ENCODE measurements at regions not wholly inside any gene's neighbourhood (a gene's known extent, or its start where the extent isn't known, plus 50 kb on each side); places are given as distances from the start of the nearest gene placed in this dataset.

DNA sequence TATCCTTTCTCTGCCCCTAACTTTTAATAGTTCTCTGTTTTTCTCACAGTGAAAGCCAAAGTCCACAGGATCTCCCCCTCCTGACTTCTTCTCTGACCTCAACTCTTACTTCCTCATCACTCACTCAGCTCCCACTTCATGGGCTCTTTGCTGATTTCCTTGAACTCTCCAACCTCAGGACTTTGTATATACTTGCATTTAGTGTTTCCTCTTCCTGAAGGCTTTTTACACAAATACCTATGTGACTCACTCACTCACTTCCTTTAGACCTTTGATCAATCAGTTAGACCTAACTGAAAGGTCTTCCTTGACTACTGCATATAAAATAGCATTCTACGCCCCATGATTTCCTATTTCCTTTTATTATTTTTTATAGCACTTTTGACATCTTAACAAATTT lies 233.1 kb upstream of the MEX3C start:
- H3K36me3 ChIP-seq (ENCODE audit: low read depth, low read length) = no peaks in the 10 kb centered on the region
- TF ChIP-seq EZH2 (IDR thresholded peaks at IDR 0.05; ENCODE audit: low read length, unreplicated experiment) = no peak
- TF ChIP-seq, protein P1, sequence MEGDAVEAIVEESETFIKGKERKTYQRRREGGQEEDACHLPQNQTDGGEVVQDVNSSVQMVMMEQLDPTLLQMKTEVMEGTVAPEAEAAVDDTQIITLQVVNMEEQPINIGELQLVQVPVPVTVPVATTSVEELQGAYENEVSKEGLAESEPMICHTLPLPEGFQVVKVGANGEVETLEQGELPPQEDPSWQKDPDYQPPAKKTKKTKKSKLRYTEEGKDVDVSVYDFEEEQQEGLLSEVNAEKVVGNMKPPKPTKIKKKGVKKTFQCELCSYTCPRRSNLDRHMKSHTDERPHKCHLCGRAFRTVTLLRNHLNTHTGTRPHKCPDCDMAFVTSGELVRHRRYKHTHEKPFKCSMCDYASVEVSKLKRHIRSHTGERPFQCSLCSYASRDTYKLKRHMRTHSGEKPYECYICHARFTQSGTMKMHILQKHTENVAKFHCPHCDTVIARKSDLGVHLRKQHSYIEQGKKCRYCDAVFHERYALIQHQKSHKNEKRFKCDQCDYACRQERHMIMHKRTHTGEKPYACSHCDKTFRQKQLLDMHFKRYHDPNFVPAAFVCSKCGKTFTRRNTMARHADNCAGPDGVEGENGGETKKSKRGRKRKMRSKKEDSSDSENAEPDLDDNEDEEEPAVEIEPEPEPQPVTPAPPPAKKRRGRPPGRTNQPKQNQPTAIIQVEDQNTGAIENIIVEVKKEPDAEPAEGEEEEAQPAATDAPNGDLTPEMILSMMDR (conservative IDR thresholded peaks at IDR 0.05; ENCODE audit: low read depth, low read length) = no peak
- TF ChIP-seq EZH2phosphoT487 (IDR thresholded peaks at IDR 0.05; ENCODE audit: borderline replicate concordance, low read length) = no peak
- DNase-seq = no peak
- ATAC-seq = no peak
- no peaks in the 10 kb centered on the region for H3F3A ChIP-seq (ENCODE audit: low read length, unreplicated experiment)
- ChIA-PET POLR2A (ENCODE audit: unreplicated experiment) (no interaction called here), CTCF (no interaction called here)
- no peak overlapping the region for H2AFZ ChIP-seq (ENCODE audit: low read length)
- no TSS peak for BruUV-seq (replicated peaks)
- intact Hi-C loops (cut with micrococcal nuclease) = no loop called here
- H3K9me2 ChIP-seq (replicated peaks; ENCODE audit: low read length) = no peaks in the 10 kb centered on the region
- H3K4me3 ChIP-seq (ENCODE audit: low read length) = no peak overlapping the region
- H3K27me3 ChIP-seq (ENCODE audit: low read length) = no peaks in the 10 kb centered on the region
- no peaks in the 10 kb centered on the region for H3K4me1 ChIP-seq (ENCODE audit: insufficient read depth, low read length)
- no peak overlapping the region for H3K9ac ChIP-seq (ENCODE audit: low read length)
- no peaks in the 10 kb centered on the region for H3K9me3 ChIP-seq (ENCODE audit: low read length)
- no peak overlapping the region for H3K4me2 ChIP-seq (ENCODE audit: low read length)
- no peaks in the 10 kb centered on the region for H4K20me1 ChIP-seq (ENCODE audit: low read length)
- no peaks in the 10 kb centered on the region for H3K79me2 ChIP-seq (ENCODE audit: low read length)
- no peak overlapping the region for H3K27ac ChIP-seq (ENCODE audit: low read length)

DNA sequence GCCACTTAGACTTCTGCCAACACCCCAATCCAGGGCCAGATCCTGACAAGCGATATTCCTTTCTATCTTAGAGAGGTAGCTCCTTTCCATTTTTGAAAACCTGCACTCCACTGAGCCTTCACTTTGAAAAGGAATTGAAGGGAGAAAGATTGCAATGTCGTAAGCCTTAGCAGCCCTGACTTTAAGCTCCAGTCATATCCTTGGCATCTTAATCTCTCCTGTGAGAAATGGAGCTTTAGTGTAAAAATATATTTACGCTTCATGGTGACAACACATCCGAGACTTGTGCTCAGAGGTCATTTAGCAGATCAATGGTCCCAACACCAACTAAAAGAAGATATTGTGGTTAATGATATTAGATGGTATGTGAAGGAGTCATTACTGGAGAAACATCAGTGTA lies 235.8 kb upstream of the MEX3C start:
- no peaks in the 10 kb centered on the region for H3K79me2 ChIP-seq (ENCODE audit: low read length)
- no peaks in the 10 kb centered on the region for H3K4me1 ChIP-seq (ENCODE audit: insufficient read depth, low read length)
- H3K27ac ChIP-seq (ENCODE audit: low read length) = no peak overlapping the region
- POLR2A ChIA-PET (ENCODE audit: unreplicated experiment) = no interaction called here
- no peak for DNase-seq
- H3K9me2 ChIP-seq (replicated peaks; ENCODE audit: low read length) = no peaks in the 10 kb centered on the region
- H2AFZ ChIP-seq (ENCODE audit: low read length) = no peak overlapping the region
- TF ChIP-seq EZH2phosphoT487 (IDR thresholded peaks at IDR 0.05; ENCODE audit: borderline replicate concordance, low read length) = no peak
- TF ChIP-seq, protein P1 (conservative IDR thresholded peaks at IDR 0.05; ENCODE audit: low read depth, low read length) = no peak
- no peak for TF ChIP-seq EZH2 (IDR thresholded peaks at IDR 0.05; ENCODE audit: low read length, unreplicated experiment)
- H3F3A ChIP-seq (ENCODE audit: low read length, unreplicated experiment) = no peaks in the 10 kb centered on the region
- H4K20me1 ChIP-seq (ENCODE audit: low read length) = no peaks in the 10 kb centered on the region
- no TSS peak for BruUV-seq (replicated peaks)
- no peaks in the 10 kb centered on the region for H3K27me3 ChIP-seq (ENCODE audit: low read length)
- CTCF ChIA-PET = no interaction called here
- no peak overlapping the region for H3K4me2 ChIP-seq (ENCODE audit: low read length)
- H3K9ac ChIP-seq (ENCODE audit: low read length) = no peak overlapping the region
- no peaks in the 10 kb centered on the region for H3K9me3 ChIP-seq (ENCODE audit: low read length)
- intact Hi-C loops (cut with micrococcal nuclease) = no loop called here
- H3K4me3 ChIP-seq (ENCODE audit: low read length) = no peak overlapping the region
- ATAC-seq = no peak
- no peaks in the 10 kb centered on the region for H3K36me3 ChIP-seq (ENCODE audit: low read depth, low read length)

DNA sequence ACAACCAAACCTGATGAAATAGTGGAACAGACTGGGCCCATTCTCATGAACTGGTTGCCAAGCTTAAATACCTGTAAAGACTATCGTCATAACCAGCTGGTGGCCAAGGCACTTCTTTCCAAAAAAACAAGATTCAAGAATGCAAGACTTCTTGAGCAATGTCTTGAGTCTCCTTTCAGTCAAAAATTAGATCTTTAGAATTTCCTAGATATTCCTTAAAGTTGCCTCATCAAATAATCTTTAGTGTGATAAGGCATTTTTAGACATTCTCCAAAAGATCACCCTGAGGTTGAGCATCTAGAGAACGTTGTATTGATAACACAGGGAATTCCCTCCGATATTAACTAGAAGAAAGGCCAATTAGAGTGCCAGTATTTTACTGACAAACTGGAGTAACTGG lies 236.4 kb upstream of the MEX3C start:
- Histone ChIP-seq H3K4me2 (ENCODE audit: low read length) (no peak overlapping the region), H4K20me1 (ENCODE audit: low read length) (no peaks in the 10 kb centered on the region), H3K79me2 (ENCODE audit: low read length) (no peaks in the 10 kb centered on the region), H3K4me3 (ENCODE audit: low read length) (no peak overlapping the region), H3K9me2 (replicated peaks; ENCODE audit: low read length) (no peaks in the 10 kb centered on the region), H2AFZ (ENCODE audit: low read length) (no peak overlapping the region), H3K9me3 (ENCODE audit: low read length) (no peaks in the 10 kb centered on the region), H3K4me1 (ENCODE audit: insufficient read depth, low read length) (no peaks in the 10 kb centered on the region), H3K9ac (ENCODE audit: low read length) (no peak overlapping the region), H3K27me3 (ENCODE audit: low read length) (no peaks in the 10 kb centered on the region), H3F3A (ENCODE audit: low read length, unreplicated experiment) (no peaks in the 10 kb centered on the region), H3K36me3 (ENCODE audit: low read depth, low read length) (no peaks in the 10 kb centered on the region), H3K27ac (ENCODE audit: low read length) (no peak overlapping the region)
- ATAC-seq (no peak), DNase-seq (no peak)
- intact Hi-C loops (cut with micrococcal nuclease) = no loop called here
- no TSS peak for BruUV-seq (replicated peaks)
- TF ChIP-seq, protein P1 (conservative IDR thresholded peaks at IDR 0.05; ENCODE audit: low read depth, low read length) = no peak
- TF ChIP-seq EZH2phosphoT487 (IDR thresholded peaks at IDR 0.05; ENCODE audit: borderline replicate concordance, low read length) = no peak
- TF ChIP-seq EZH2 (IDR thresholded peaks at IDR 0.05; ENCODE audit: low read length, unreplicated experiment) = no peak
- ChIA-PET POLR2A (ENCODE audit: unreplicated experiment) (no interaction called here), CTCF (no interaction called here)
